GM13977 (cell line): ENCODE measurements at regions not wholly inside any gene's neighbourhood (a gene's known extent, or its start where the extent isn't known, plus 50 kb on each side); places are given as distances from the start of the nearest gene placed in this dataset.

Experiments used
- DNase-seq: peaks from one replicate; pipeline ENCODE4 v3.0.0; 2012; ENCODE audit warnings: low spot score
- in situ Hi-C: fragments of 300-500 bp; cut with MboI; formaldehyde crosslinking; loops from one replicate; pipeline ENCODE4 v1.12.0; 2022; ENCODE audit warnings: low sequenced_read_pairs, low pct_unique_long_range_greater_than_20kb, mixed read lengths, inconsistent platforms; ENCODE audit not compliant: unreplicated experiment
- TF ChIP-seq, protein P1 (sequence below): IDR thresholded peaks from 2 replicates; pipeline ENCODE4 v1.5.1; 2012; ENCODE audit warnings: mild to moderate bottlenecking, control low read depth; ENCODE audit not compliant: insufficient read depth; ENCODE audit errors: extremely low read depth, missing control alignments

DNA sequence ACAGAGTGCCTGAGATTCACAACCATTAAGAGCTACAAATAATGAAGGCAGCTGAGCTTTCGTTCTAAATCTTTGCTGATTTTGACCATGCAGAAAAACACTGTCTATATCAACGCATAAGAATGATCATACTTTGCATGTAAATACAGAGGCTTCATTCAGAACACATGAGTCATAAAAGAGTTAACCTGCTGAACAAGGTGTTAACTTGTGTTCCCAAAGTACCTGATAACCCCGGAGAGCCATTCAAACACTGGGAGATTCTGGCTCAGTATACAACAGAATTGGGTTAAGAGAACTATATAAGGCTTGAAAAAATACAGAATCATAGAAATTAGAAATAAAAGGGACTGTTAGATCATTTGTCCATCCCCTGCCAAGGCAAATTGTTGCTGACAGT is 964.3 kb upstream of the TENM3 start:
- DNase-seq, result no peak
- TF ChIP-seq, protein P1, sequence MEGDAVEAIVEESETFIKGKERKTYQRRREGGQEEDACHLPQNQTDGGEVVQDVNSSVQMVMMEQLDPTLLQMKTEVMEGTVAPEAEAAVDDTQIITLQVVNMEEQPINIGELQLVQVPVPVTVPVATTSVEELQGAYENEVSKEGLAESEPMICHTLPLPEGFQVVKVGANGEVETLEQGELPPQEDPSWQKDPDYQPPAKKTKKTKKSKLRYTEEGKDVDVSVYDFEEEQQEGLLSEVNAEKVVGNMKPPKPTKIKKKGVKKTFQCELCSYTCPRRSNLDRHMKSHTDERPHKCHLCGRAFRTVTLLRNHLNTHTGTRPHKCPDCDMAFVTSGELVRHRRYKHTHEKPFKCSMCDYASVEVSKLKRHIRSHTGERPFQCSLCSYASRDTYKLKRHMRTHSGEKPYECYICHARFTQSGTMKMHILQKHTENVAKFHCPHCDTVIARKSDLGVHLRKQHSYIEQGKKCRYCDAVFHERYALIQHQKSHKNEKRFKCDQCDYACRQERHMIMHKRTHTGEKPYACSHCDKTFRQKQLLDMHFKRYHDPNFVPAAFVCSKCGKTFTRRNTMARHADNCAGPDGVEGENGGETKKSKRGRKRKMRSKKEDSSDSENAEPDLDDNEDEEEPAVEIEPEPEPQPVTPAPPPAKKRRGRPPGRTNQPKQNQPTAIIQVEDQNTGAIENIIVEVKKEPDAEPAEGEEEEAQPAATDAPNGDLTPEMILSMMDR, result no peak
- in situ Hi-C loops, result no loop called here

DNA sequence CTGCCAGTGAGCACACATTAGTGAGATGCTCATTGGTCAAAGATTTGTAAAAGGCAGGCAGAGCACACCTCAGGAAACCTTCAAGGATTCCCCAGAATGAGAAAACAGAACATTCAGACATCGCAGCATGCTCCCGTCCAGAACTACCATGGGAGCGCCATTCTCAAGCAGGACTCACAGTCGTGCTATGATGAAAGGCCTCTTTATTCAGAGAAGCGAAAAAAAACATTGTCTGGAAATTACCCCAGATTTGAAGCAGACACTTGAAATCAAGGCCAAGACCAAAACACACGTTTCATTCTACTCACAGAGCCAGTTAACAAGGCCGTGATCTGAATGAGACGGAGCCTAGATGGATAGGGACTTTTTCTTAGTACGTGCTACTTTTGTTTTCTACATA is 961.8 kb upstream of the TENM3 start:
- TF ChIP-seq, protein P1, result no peak

DNA sequence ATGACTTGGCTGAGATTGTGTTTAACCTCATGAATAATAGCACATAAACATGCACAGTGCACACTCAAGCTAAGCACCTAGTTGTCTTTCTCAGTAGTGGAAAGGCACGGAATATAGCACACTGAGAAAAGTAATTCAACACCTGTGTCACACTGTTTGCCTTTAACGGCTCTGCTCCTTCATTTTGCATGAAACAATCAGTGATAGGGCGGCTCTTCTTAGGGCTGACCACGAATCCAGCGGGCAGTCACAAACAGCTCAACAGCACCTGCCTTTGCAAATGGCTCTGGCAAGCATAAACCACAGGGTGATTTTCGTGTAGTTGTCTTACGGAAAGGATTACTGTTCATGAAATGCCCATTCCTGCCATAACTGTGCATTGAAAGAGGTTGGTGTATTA is 954.0 kb upstream of the TENM3 start:
- DNase-seq, result no peak
- TF ChIP-seq, protein P1, result no peak
- in situ Hi-C loops, result no loop called here

More for the DNA sequence above, 961.8 kb upstream of the TENM3 start:
- in situ Hi-C loops, result no loop called here
- no peak for DNase-seq

DNA sequence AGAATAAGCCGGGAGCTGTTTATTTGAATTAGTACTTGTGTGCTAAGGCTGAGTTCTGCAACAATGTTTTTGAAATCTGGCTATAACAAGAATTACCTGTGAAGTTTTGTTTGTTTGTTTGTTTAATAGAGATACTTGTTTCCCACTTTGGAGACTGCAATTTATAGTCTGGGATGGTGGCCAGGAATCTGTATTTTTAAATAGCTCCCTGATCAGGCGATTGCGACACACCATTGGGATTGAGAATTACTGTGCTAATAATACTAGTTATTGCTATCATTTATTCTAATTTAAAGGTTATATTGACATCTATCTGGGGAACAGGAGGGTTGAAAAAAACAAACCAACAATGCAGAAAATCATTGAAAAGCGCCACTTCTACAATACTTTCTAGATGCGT is 951.6 kb upstream of the TENM3 start:
- TF ChIP-seq, protein P1, result no peak
- DNase-seq, result no peak
- in situ Hi-C loops, result no loop called here

DNA sequence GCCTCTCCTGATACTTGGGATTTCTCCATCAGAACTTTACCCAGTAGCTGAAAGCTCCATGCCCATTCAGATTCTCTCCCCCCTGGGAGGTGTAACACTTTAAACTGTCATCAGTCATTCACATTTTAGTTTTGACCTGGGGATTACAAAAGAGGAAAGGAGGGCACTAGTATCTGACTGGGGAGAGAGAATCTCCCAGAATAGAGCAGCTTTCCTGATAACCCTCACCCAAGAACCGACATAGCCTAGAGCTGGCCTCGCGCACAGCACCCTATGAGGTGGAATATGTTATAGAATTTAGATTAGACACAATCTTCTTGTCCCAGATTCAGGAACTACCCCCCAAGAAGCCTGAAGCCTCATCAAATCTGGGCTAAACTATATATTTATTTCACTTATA is 950.2 kb upstream of the TENM3 start:
- no peak for DNase-seq
- TF ChIP-seq, protein P1, result no peak
- in situ Hi-C loops, result no loop called here

DNA sequence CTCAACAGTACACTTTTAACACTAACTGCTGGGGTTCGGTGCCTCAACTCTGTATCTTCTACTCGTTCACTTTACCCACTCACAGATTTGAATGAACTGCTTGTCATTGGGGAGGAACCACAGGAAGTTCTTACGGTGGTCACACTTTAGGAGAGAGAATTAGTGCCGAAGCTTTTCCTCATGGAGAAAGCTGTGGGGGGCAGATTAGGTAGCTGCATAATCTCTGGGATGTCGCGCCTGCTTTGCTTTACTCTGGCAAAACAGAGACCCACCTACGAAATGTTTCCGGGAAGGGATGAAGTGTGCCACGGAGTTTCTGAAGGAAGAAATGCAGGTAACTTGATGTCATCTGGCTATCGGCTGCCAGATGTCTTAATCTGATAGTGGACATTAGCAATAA is 949.7 kb upstream of the TENM3 start:
- TF ChIP-seq, protein P1, result no peak

DNA sequence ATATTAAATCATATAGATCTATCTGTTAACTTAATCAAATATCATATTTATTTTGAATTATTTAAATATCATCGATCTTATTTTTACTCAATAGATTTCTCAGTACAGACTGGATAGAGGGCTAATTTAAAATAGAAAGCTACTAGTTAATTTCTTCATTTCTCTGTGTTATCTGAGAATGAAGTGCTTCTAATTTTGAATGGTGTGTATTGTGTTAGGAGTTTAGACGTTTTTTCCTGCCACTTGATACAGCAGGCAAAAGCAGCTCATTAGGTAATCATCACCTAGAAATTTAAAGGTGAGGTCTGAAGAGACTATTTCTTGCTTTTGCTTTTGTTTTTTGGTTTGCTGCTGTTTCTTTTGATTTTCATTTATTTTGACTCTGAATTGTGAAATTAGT is 948.8 kb upstream of the TENM3 start:
- no peak for DNase-seq
- TF ChIP-seq, protein P1, result no peak
- in situ Hi-C loops, result no loop called here

More for the DNA sequence above, 949.7 kb upstream of the TENM3 start:
- no peak for DNase-seq
- in situ Hi-C loops, result no loop called here
